GM21423 (cell line): ENCODE measurements at regions not wholly inside any gene's neighbourhood (a gene's known extent, or its start where the extent isn't known, plus 50 kb on each side); places are given as distances from the start of the nearest gene placed in this dataset.
A peak's percentile ranks its signal among the peaks of the same experiment; 100 is the strongest.

Source experiments
- ATAC-seq: cut with Tn5 transposase; IDR thresholded peaks from one replicate; pipeline ENCODE4 v1.9.1; 2021; ENCODE audit warnings: mild to moderate bottlenecking, moderate library complexity; ENCODE audit not compliant: unreplicated experiment

DNA sequence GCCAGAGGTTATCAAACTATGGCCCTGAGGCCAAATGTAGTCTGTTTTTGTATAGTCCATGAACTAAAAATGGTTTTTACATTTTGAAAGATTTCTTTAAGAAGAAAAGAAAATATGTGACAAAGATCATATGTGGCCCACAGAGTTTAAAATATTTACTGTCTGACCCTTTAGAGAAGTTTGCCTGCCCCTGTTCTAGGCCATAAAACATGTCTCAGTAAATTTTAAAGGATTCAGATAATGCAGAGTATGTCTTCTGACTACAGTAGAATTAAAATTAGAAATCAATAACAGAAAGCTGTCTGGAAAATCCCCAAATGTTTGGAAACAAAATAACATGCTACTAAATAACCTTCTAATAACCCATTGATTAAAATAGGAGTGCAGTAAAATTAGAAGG is 86.3 kb downstream of the KCNRG start:
- ATAC-seq: no peak

- ATAC-seq: no peak
Measured at GRCh38 chr13:50104493-50104892, 89.2 kb downstream of the KCNRG start.

GRCh38 chr13:50106559-50106958 is 91.3 kb downstream of the KCNRG start:
- ATAC-seq: peak; percentile 89

GRCh38 chr13:50107205-50107604 is 92.0 kb downstream of the KCNRG start:
- no peak for ATAC-seq

GRCh38 chr13:50114961-50115360 is 99.7 kb downstream of the KCNRG start:
- ATAC-seq: no peak

DNA sequence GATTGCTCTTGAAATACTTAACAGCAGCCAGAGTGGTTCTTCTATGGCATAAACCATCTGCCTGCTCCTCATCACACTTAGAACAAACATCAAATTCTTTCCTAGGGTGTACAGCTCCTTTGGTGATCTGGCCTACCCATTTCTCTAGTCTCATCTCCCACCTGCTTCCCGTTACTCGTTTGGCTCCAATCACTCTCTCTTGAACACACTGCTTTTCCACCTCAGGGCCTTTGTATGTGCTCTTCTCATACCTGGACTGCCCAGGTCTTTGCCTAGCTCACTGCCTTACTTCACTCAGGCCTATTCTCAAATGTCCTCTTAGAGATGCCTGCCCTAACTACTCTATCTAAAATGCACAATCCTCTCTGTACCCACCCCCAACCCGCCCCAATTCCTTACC is 100.5 kb downstream of the KCNRG start:
- ATAC-seq: no peak

GRCh38 chr13:50116430-50116973 is 101.3 kb downstream of the KCNRG start:
- ATAC-seq: no peak

DNA sequence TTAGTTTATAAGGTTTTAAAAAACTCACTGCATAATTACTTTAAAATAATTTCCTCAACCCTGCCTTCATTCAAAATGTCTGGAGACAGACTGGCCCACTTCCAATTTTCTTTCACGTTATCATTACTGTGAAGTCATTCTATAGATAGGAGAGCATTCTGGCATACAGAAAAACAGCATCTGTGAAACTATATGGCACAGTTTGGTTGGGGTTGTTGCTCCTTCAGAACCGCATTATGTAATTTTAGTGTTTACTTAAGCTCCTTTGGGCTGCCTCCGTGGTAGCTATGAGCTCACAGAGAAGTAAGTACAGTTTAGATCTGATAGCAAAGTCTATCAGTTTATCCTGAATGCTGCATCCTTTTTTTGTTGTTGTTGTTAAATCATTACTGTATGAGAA is 104.3 kb downstream of the KCNRG start:
- ATAC-seq: no peak

- no peak for ATAC-seq
Measured at GRCh38 chr13:50122455-50122854, 107.2 kb downstream of the KCNRG start.

DNA sequence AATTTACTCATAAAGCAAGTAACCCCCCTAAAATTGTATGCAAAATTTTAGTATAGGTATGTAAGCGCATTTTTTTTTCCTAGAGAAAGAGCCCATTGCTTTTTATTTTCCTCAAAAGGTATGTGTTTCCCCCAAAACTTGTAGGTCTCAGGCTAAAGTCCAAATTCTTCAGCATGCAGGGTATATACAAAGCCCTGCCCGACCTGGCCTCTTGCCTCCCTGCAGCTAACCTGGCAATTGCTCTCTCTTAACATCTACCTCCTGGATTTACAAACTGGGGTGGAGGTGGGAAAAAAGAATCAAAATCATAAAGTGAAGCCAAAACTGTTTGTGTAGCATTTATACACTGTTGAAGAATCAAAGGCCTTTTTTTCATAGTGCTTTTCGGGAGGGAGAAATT is 107.8 kb downstream of the KCNRG start:
- ATAC-seq: no peak

- ATAC-seq: no peak
Measured at GRCh38 chr13:50123515-50123861, 108.2 kb downstream of the KCNRG start.

GRCh38 chr13:50123862-50124535 is 108.8 kb downstream of the KCNRG start:
- peak; percentile 61 for ATAC-seq

DNA sequence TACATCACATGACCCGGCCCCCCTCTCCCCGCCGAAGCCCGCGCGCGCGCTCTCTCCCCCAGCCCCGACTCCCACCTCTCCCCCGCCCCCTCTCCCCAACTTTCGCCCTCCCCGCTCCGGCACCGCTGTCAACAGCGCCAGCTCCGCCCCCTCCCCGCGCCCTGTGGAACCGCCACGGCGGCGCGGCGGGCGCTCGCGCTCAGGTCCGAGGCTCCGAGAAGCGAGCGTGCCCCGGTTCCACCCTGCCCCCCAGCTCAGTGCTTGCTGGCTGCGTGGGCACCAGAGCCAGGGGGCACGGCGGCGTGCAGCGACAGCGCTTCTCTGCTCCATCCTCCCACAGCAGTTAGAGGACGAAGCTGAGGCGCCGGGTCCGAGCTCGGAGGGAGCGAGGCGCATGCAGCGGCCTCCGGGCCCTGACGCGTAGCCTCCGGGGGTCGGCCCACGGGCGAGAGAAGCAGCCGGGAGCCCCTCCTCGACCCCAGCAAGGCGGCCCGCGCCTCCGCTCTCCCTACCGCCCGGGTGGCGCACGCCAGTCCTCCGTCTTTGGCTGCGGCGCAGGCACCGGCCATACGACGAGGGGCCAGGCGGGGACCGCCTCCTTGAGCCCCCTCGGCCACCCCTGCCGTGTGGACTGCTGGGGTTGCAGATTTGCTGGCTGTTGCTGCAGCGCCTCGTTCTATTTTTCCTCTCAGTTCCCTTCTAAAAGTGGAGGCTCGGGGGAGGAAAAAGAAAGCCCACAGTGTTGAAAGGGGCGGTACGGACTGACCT is 109.5 kb downstream of the KCNRG start:
- peak; percentile 32 for ATAC-seq

DNA sequence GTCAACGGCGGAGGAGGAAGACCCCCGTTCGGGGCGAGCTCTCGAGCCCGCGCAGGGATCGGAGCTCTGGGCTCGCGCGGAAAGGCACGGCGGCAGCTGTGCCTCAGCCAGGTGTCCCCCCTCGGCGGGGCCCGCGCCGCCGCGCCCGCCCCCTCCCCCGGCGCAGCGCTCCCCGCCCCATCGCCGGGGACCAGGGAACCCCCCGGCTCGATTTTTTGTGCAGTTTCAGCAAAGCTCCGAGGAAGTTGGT is 110.0 kb downstream of the KCNRG start:
- ATAC-seq: peak; percentile 11

DNA sequence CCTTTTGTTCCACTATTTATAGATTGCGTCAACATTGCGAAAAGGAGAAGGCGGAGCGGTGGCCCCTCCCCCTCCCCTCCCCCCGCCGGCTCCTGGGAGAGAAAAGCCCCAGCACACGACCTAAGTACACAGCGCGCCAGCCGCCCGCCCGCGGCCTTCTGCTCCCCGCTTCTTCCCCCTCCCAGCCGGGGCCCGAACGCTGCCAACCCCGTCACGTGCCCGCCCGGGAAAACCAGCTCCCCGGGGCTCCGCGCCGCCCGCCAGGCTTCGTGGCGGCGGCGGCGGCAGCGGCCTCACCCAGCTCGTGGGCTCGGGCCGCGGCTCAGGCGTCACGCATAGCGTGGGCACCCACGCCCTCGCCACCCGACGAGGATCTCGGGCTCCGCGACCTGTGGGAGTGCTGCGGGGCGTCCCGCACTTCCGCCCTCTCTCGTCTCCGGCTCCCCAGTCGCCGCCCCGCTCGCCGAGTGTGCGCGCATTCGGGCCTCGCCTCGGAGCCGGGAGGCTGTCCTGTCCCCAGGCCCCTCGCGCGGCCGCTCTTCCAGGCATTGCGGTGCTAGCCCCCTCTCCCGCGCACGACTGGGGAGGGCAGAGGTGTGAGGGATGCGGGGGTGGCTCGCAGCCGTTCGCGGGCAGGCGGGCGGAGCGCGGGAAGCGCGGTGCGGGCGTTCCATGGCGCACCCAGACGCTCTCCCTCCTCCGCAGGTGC is 110.5 kb downstream of the KCNRG start:
- peak; percentile 16 for ATAC-seq

GRCh38 chr13:50126263-50126992 is 111.2 kb downstream of the KCNRG start:
- no peak for ATAC-seq

GRCh38 chr13:50126993-50127725 is 111.9 kb downstream of the KCNRG start:
- ATAC-seq: no peak

GRCh38 chr13:50127726-50128291 is 112.6 kb downstream of the KCNRG start:
- ATAC-seq: no peak

DNA sequence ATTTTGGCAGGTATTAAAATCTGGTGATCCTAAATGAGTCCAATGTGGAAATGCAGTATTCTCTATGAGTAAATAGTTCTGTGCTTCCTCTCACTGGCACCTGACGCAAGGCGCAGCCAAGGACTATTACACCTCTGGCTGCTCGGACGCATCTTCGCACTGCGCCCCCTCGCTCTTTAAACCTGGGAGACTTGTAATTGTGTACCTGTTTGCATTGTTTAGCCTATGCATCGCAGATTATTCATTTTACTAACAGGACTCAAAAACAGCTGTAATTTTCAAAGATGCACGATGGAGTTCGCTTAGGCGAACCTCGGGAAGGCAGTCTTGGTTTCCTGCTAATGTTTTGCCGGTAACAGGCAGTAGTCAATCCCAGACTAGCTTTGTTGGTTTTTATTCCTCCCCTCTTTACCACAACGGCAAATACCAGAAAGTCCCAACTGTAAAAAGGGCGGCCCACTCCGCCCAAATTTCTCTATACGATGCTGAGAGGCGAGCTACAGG is 113.2 kb downstream of the KCNRG start:
- ATAC-seq: no peak

GRCh38 chr13:50129081-50129705 is 113.9 kb downstream of the KCNRG start:
- no peak for ATAC-seq
